Hepatocyte (in vitro differentiated cells): ENCODE measurements at regions not wholly inside any gene's neighbourhood (a gene's known extent, or its start where the extent isn't known, plus 50 kb on each side); places are given as distances from the start of the nearest gene placed in this dataset.

Source experiments
- CTCF ChIP-seq: fragments of 200-600 bp; sonication (generic); IDR thresholded peaks from 2 replicates; pipeline ENCODE4 v1.5.1; 2016; ENCODE audit warnings: antibody characterized with exemption, mild to moderate bottlenecking; ENCODE audit not compliant: poor library complexity
- EZH2 ChIP-seq: fragments of 200-600 bp; sonication (generic); IDR thresholded peaks from 2 replicates; pipeline ENCODE4 v1.6.1; 2016; ENCODE audit warnings: antibody characterized with exemption, mild to moderate bottlenecking, borderline replicate concordance

- no peak for TF ChIP-seq CTCF
- TF ChIP-seq EZH2 = no peak
Measured at GRCh38 chr3:117264204-117264994, 554.8 kb downstream of the TUSC7 start.
